Thyroid gland (tissue), 4 donors: ENCODE measurements at regions not wholly inside any gene's neighbourhood (a gene's known extent, or its start where the extent isn't known, plus 50 kb on each side); places are given as distances from the start of the nearest gene placed in this dataset.

ENCODE experiments used
- POLR2A ChIP-seq, 2 donors: fragments of 450-650 bp; IDR thresholded peaks; one replicate each; pipeline ENCODE4 v1.6.1; 2017; ENCODE audit warnings: antibody characterized with exemption in 2 of 2, mild to moderate bottlenecking in 2 of 2, moderate library complexity in 1 of 2
- TF ChIP-seq, protein P1 (sequence below), 6 experiments: fragments of 200-600 bp in 3 of 6; fragments of 450-650 bp in 3 of 6; sonication (generic) in 3 of 6; IDR thresholded peaks; one replicate each; pipeline ENCODE4 v1.5.1; 2016 to 2019; ENCODE audit warnings: antibody characterized with exemption in 6 of 6, mild to moderate bottlenecking in 2 of 6, inconsistent platforms in 1 of 6, moderate library complexity in 1 of 6

- TF ChIP-seq, protein P1, sequence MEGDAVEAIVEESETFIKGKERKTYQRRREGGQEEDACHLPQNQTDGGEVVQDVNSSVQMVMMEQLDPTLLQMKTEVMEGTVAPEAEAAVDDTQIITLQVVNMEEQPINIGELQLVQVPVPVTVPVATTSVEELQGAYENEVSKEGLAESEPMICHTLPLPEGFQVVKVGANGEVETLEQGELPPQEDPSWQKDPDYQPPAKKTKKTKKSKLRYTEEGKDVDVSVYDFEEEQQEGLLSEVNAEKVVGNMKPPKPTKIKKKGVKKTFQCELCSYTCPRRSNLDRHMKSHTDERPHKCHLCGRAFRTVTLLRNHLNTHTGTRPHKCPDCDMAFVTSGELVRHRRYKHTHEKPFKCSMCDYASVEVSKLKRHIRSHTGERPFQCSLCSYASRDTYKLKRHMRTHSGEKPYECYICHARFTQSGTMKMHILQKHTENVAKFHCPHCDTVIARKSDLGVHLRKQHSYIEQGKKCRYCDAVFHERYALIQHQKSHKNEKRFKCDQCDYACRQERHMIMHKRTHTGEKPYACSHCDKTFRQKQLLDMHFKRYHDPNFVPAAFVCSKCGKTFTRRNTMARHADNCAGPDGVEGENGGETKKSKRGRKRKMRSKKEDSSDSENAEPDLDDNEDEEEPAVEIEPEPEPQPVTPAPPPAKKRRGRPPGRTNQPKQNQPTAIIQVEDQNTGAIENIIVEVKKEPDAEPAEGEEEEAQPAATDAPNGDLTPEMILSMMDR (IDR thresholded peaks at IDR 0.05), result no peak
- no peak for TF ChIP-seq POLR2A (IDR thresholded peaks at IDR 0.05)
Observed at GRCh38 chr4:28523681-28524190, 1663.1 kb downstream of the STIM2 start.
